ENCODE measurements at regions not wholly inside any gene's neighbourhood (a gene's known extent, or its start where the extent isn't known, plus 50 kb on each side); places are given as distances from the start of the nearest gene placed in this dataset.

DNA sequence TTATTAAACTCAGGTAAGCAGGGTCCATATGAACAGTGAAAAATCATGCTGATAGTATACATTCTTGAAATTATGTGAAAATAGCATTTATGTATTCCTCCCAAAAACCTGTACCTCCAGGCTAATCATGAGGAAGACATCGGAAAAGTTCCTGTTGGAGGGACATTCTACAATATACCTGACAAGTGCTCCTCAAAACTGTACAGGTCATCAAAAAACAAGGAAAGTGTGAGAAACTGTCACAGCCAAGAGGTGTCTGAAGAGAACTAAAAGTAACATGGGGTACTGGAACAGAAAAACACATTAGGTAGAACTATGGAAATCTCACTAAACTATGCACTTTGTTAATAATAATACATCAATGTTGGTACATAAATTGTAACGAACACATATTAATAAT, 326.7 kb downstream of the CRPPA start:
- Histone ChIP-seq H3K27me3 (no peaks in the 10 kb centered on the region), H3K4me1 (no peaks in the 10 kb centered on the region), H3K27ac (no peak overlapping the region), H3K36me3 (no peaks in the 10 kb centered on the region), H3K9me3 (no peaks in the 10 kb centered on the region), H3K4me3 (no peak overlapping the region)
- TF ChIP-seq, protein P1, sequence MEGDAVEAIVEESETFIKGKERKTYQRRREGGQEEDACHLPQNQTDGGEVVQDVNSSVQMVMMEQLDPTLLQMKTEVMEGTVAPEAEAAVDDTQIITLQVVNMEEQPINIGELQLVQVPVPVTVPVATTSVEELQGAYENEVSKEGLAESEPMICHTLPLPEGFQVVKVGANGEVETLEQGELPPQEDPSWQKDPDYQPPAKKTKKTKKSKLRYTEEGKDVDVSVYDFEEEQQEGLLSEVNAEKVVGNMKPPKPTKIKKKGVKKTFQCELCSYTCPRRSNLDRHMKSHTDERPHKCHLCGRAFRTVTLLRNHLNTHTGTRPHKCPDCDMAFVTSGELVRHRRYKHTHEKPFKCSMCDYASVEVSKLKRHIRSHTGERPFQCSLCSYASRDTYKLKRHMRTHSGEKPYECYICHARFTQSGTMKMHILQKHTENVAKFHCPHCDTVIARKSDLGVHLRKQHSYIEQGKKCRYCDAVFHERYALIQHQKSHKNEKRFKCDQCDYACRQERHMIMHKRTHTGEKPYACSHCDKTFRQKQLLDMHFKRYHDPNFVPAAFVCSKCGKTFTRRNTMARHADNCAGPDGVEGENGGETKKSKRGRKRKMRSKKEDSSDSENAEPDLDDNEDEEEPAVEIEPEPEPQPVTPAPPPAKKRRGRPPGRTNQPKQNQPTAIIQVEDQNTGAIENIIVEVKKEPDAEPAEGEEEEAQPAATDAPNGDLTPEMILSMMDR (IDR thresholded peaks at IDR 0.05), result no peak
- TF ChIP-seq POLR2A (IDR thresholded peaks at IDR 0.05) (no peak), POLR2AphosphoS5 (IDR thresholded peaks at IDR 0.05; ENCODE audit: insufficient read depth in 1 of 2, low read depth in 1 of 2) (no peak)
- intact Hi-C loops (cut with DNase I), result no loop called here
- no peak for DNase-seq (ENCODE audit: extremely low spot score in 2 of 2)

DNA sequence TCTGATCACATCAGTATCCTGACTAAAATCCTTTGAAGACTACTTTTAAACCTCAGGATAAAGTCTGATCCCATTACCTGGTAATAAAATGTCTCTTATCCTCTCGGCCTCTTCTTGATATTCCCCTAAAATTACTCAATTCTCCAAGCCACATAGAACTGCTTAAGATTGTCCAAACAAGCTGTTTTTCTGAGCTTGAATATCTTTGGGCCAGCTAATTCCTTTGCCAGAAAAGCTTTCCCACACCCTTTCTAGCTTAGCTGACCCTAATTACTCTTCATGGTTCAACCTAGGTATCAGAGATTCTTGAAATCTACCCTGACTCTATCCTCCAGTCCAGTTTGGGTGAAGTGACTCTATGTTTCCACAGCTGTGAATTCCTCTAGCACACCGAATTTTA, 328.6 kb downstream of the CRPPA start:
- H3K27me3 ChIP-seq, result no peaks in the 10 kb centered on the region
- DNase-seq (ENCODE audit: extremely low spot score in 2 of 2), result no peak

DNA sequence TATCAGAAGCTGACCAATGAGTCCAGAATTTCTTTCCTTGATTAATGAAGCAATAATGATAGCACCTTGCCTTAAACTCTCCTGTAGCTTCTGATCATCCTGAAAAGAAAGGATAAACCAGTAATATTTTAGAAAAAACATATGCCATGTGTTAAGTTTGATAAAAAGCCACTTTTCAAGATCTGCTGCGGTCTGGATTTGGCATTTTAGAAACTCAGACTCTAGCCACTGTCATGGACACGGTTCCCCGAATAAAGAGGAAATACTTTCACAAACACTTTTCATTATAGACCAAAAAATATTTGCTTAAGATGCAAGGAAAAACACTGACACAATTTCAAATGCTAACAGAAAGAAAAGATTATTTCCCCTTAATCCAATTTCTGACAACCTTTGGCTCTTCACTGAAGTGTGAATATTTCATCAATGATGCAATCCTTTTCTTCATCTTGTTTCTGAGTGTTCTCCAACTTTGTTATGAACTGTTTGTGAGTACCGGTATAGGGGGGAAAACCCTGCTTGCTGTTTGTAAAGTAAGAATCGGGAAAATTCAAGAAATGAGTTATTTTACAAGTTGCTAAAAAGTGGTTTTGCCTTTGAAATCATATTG, 329.5 kb downstream of the CRPPA start:
- Histone ChIP-seq H3K4me1 (no peaks in the 10 kb centered on the region), H3K36me3 (no peaks in the 10 kb centered on the region), H3K27ac (no peak overlapping the region), H3K27me3 (no peaks in the 10 kb centered on the region), H3K4me3 (no peak overlapping the region), H3K9me3 (no peaks in the 10 kb centered on the region)
- TF ChIP-seq, protein P1 (IDR thresholded peaks at IDR 0.05), result no peak
- no peak for TF ChIP-seq POLR2A (IDR thresholded peaks at IDR 0.05)
- TF ChIP-seq POLR2AphosphoS5 (IDR thresholded peaks at IDR 0.05; ENCODE audit: insufficient read depth in 1 of 2, low read depth in 1 of 2), result no peak
- no peak for DNase-seq (ENCODE audit: extremely low spot score in 2 of 2)
- intact Hi-C loops (cut with DNase I), result no loop called here

More for the DNA sequence above, 328.6 kb downstream of the CRPPA start:
- Histone ChIP-seq H3K36me3 (no peaks in the 10 kb centered on the region), H3K4me1 (no peaks in the 10 kb centered on the region), H3K4me3 (no peak overlapping the region), H3K9me3 (no peaks in the 10 kb centered on the region), H3K27ac (no peak overlapping the region)
- TF ChIP-seq POLR2AphosphoS5 (IDR thresholded peaks at IDR 0.05; ENCODE audit: insufficient read depth in 1 of 2, low read depth in 1 of 2), result no peak
- TF ChIP-seq, protein P1 (IDR thresholded peaks at IDR 0.05), result no peak
- TF ChIP-seq POLR2A (IDR thresholded peaks at IDR 0.05), result no peak
- intact Hi-C loops (cut with DNase I), result no loop called here

DNA sequence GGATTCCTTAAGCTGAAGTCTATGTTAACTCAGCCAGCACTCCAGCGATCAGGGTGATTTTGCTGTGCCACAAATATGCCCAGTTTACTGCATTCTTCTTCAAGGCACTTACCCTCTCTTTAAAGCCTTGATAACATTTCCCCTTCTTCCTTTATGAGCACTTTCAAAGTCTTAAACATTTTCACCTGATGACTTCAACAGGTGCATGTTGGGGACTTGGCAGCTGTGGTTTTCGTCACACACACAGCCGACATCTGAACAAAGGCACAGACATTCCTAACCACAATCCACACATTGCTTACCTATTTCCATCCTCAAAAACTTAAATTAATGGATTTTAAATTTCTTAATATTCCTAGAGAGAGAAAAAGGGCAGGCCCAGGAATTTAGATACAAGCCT, 331.5 kb downstream of the CRPPA start:
- no peak for DNase-seq (ENCODE audit: extremely low spot score in 2 of 2)
- TF ChIP-seq POLR2AphosphoS5 (IDR thresholded peaks at IDR 0.05; ENCODE audit: insufficient read depth in 1 of 2, low read depth in 1 of 2) (no peak), POLR2A (IDR thresholded peaks at IDR 0.05) (no peak)
- TF ChIP-seq, protein P1 (IDR thresholded peaks at IDR 0.05), result no peak
- Histone ChIP-seq H3K9me3 (no peaks in the 10 kb centered on the region), H3K36me3 (no peaks in the 10 kb centered on the region), H3K4me3 (no peak overlapping the region), H3K27me3 (no peaks in the 10 kb centered on the region), H3K27ac (no peak overlapping the region), H3K4me1 (peaks cover 2% of the 10 kb centered on the region)
- intact Hi-C loops (cut with DNase I), result no loop called here

DNA sequence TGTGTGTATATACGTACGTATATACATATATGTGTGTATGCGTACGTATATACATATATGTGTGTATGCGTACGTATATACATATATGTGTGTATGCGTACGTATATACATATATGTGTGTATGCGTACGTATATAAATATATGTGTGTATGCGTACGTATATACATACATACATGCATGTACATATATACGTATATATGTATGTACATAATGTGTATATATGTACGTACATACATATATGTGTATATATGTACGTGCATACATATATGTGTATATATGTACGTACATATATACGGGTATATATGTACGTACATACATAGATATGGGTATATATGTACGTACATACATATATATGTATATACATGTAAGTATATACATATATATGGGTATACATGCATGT, 332.1 kb downstream of the CRPPA start:
- intact Hi-C loops (cut with DNase I), result no loop called here
- H3K9me3 ChIP-seq, result no peaks in the 10 kb centered on the region
- H3K27me3 ChIP-seq, result no peaks in the 10 kb centered on the region
- peaks cover 8% of the 10 kb centered on the region for H3K4me1 ChIP-seq
- no peak for DNase-seq (ENCODE audit: extremely low spot score in 2 of 2)
- no peak for TF ChIP-seq POLR2AphosphoS5 (IDR thresholded peaks at IDR 0.05; ENCODE audit: insufficient read depth in 1 of 2, low read depth in 1 of 2)
- TF ChIP-seq POLR2A (IDR thresholded peaks at IDR 0.05), result no peak
- TF ChIP-seq, protein P1 (IDR thresholded peaks at IDR 0.05), result no peak
- no peak overlapping the region for H3K27ac ChIP-seq
- H3K36me3 ChIP-seq, result no peaks in the 10 kb centered on the region
- H3K4me3 ChIP-seq, result no peak overlapping the region

Measured in vagina (tissue), 2 donors.